22Rv1 (cell line): ENCODE measurements at regions not wholly inside any gene's neighbourhood (a gene's known extent, or its start where the extent isn't known, plus 50 kb on each side); places are given as distances from the start of the nearest gene placed in this dataset.

Experiments used
- H3K27ac ChIP-seq: fragments of 450-650 bp; 2 replicates; pipeline ENCODE4 v1.5.1; 2017
- CTCF ChIP-seq: fragments of 450-650 bp; IDR thresholded peaks from 2 replicates; pipeline ENCODE4 v1.5.1; 2017; ENCODE audit warnings: mild to moderate bottlenecking
- ZFX ChIP-seq: fragments of 450-650 bp; IDR thresholded peaks from 2 replicates; pipeline ENCODE4 v1.6.1; 2017; ENCODE audit warnings: antibody characterized with exemption, borderline replicate concordance

- H3K27ac ChIP-seq: no peak overlapping the region
- no peak for TF ChIP-seq CTCF
- no peak for TF ChIP-seq ZFX
Observed at GRCh38 chr11:134730561-134731212, 318.6 kb upstream of the B3GAT1 start.

GRCh38 chr11:134730101-134730500, 318.1 kb upstream of the B3GAT1 start:
- no peak for TF ChIP-seq CTCF
- no peak for TF ChIP-seq ZFX
- H3K27ac ChIP-seq: no peak overlapping the region

- no peak for TF ChIP-seq ZFX
- no peak for TF ChIP-seq CTCF
Observed at GRCh38 chr11:134728186-134728585, 316.1 kb upstream of the B3GAT1 start.

GRCh38 chr11:134727636-134728035, 315.6 kb upstream of the B3GAT1 start:
- TF ChIP-seq CTCF (peak; percentile 2; the same call in 1 of the 2 replicates), ZFX (no peak)
- H3K27ac ChIP-seq: no peak overlapping the region

More at GRCh38 chr11:134728186-134728585, 316.1 kb upstream of the B3GAT1 start:
- H3K27ac ChIP-seq: no peak overlapping the region

- TF ChIP-seq ZFX (no peak), CTCF (peak; percentile 14; the same call in 1 of the 2 replicates)
- H3K27ac ChIP-seq: no peak overlapping the region
Observed at GRCh38 chr11:134727204-134727603, 315.2 kb upstream of the B3GAT1 start.

GRCh38 chr11:134725716-134726639, 313.9 kb upstream of the B3GAT1 start:
- TF ChIP-seq ZFX (no peak), CTCF (peak; percentile 78)
- H3K27ac ChIP-seq: no peak overlapping the region

GRCh38 chr11:134725211-134725610, 313.2 kb upstream of the B3GAT1 start:
- no peak for TF ChIP-seq ZFX
- TF ChIP-seq CTCF: no peak
- no peak overlapping the region for H3K27ac ChIP-seq
